ENCODE measurements at regions not wholly inside any gene's neighbourhood (a gene's known extent, or its start where the extent isn't known, plus 50 kb on each side); places are given as distances from the start of the nearest gene placed in this dataset.

GRCh38 chr5:168155585-168155984 lies 135.9 kb upstream of the WWC1 start:
- no peak for DNase-seq

DNA sequence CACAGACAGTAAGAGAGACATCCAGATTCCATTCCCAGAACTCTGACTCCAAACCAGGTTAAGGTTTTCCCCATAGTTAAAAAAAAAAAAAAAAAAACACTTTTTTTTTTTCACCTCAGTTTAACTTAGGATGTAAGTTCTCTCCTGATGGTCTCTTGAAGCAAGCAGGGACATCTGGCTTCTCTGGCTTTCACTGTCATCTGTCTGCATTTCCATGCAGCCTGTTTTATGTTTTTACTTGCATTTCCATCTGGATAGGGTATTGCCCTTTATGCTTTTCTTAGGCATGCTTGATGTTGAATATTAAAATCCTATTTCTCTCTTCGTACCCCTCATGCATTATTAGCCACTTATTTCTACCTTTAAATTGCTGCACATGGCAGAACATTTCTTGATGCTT lies 135.3 kb upstream of the WWC1 start:
- no peak for DNase-seq

- no peak for DNase-seq
These were observed 134.3 kb upstream of the WWC1 start for GRCh38 chr5:168157141-168157540.

DNA sequence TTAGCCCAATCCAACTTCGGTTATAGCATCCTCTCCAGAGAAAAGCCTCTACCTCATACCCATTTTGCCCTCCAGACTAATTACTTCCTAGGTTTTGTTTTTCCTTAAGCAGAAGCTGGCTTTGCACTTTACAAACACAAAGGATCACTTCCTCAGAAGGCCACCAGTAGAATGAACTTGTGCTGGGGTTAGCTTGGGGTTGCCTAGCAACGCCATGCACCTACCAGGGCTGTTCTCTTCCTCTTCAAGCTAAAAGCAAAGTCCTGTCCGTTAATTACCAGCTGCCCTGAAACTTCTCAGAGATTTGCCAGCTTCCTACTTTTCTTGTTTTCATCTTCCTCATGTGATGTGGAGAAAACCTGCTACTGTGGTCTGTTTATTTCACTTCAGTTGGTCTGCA lies 132.0 kb upstream of the WWC1 start:
- DNase-seq = no peak

GRCh38 chr5:168162464-168162863 lies 129.0 kb upstream of the WWC1 start:
- DNase-seq = peak; percentile 26

GRCh38 chr5:168163966-168164365 lies 127.5 kb upstream of the WWC1 start:
- DNase-seq = no peak

- peak; percentile 17 for DNase-seq
These were observed 126.1 kb upstream of the WWC1 start for GRCh38 chr5:168165221-168165914.

- no peak for DNase-seq
These were observed 125.5 kb upstream of the WWC1 start for GRCh38 chr5:168165977-168166376.

GRCh38 chr5:168167338-168167737 lies 124.1 kb upstream of the WWC1 start:
- no peak for DNase-seq

DNA sequence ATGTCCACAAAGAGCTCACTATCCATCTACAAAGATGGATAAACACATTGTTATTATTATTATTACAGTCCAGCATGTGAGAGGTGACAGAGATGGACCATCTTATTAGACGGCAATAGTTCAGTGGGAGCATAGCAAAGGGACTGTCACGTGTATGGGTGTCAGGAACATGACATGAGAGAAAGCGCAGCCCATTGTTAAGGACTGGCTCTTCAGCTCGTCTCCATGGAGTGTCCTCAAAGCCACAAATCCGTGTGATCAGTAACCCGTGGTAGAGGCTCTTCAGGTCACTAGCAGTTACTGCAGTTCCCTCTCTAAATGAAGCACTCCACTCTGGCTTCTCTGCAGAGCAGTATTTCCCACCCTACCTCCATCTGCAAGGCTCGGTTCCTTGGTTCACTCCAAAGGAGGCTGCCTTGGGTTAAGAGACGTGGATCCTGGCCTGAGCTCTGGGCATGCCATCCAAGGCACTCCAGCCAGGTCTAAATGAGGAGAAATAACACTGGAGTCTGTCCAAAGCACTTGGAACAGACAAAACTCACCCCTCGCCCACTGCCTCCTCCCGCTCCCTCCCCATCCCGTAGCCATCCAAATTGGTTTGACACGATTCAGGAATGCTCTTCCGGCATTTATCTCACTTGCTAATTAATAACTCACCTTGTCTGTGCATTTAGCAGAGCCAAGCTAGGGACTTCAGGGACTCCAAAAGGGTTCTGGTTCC lies 122.3 kb upstream of the WWC1 start:
- no peak for DNase-seq

DNA sequence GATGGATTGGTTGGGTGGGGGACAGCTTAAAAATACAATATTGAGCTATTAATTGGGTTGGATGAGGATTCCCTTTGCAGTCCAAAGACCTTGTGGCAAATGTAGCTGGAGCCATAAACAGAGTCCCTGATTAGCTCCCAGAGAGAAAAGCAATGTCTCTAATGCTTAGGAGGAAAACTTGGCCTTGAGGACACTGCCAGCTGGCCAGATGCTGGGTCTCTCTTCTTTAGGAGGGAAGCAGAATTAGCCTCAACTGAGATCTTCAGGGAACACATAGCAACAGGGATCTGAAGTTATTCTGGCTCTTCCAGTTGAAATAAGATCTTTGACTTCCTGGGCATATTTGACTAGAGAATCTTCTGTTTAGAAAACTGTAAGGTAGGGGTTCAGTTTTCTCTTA lies 121.7 kb upstream of the WWC1 start:
- no peak for DNase-seq

DNA sequence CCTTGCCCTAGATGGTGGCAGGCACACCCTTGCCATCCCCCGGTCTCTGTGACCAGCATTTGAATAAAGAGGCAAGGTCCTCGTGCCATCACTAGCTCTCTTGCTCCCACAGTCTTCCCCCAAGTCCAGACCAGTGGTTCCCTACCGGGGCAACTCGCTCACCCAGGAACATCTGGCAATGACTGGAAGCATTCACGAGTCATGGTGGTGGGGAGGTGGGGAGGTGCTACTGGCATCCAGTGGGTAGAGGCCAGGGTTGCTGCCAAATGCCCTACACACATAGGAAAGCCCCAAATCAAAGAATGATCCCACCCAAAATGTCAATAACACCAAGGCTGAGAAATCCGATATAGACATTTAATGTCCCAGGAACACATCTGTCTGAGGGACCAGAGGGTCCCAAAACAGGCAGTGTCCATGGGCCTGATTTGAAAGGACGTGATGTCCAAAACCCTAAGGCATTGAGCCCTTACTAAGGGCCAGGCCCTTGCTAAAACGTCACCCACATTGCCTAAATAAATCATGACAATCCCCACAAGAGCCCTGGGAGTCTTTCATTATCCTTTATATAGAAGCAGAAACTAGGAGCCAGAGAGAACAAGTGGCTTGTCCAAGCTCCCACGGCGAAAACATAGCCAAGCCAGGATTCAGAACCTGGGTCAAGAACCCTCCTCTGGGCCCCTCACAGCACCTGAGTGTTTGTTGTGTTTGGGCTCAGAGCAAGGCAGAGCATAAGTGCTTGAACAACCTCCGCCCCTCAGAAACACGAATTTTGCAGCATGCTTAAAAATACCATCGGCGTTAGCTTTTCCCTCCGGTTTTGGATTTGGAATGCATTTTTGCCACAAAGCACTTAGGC lies 119.3 kb upstream of the WWC1 start:
- DNase-seq = no peak

DNA sequence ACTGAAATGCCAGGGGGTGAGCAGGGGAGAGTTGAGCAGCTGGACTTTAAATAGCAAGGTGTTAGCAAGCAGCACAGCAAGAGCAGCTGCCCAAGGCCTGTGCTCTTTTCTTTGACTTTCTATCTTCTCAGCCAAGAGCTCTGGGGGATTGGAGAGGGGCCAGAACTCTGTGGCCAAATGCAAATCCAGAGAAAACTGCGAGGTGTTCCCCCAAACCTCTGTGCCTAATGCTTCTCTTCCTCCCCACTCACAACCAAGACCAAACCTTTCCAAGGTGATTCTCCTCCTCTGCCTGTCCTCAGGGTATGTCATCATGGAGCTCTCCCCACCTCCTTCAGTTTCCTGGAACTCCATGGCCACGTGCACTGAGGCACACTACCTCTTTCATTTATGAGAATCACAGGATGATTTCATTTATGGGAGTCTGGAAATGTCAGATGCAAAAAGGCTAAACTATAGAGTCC lies 118.7 kb upstream of the WWC1 start:
- peak; percentile 49 for DNase-seq

DNA sequence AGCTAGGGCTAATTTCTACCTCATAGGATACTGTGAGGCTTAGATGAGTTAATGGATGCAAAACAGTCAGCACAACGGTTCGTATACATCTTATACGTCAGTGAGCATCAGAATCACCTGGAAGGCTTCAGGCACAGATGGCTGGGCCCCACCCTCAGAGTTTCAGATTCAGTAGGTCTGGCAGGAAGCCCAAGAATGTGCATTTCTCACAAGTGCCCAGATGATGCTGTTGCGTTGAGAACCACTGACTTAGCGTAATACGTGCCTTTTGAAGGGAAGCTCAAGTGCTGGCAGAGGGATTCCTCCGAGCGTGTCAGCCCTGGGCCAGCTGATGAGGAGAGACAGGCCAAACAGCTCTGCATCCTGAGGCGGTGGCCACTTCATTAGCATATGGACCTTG lies 117.1 kb upstream of the WWC1 start:
- DNase-seq = peak; percentile 72

GRCh38 chr5:168176251-168176650 lies 115.2 kb upstream of the WWC1 start:
- no peak for DNase-seq

DNA sequence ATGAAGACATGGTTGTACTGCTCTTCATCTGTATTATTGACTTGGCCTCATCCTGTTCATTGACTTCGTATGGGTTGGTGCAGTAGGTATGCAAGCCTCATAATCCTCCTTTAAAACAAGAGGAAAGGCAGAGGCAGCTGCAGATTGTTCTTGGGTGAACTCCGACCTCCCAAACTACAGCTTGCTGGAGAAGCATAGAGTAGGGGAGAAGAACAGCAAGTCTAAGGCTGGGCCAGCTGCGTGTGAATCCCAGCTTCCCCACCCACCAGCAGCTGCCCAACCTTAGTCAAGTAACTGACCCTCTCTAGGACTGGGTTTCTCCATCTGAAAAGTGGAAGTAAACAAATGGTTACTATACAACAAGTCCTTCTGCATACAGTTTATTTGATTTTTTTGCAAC lies 114.5 kb upstream of the WWC1 start:
- no peak for DNase-seq

DNA sequence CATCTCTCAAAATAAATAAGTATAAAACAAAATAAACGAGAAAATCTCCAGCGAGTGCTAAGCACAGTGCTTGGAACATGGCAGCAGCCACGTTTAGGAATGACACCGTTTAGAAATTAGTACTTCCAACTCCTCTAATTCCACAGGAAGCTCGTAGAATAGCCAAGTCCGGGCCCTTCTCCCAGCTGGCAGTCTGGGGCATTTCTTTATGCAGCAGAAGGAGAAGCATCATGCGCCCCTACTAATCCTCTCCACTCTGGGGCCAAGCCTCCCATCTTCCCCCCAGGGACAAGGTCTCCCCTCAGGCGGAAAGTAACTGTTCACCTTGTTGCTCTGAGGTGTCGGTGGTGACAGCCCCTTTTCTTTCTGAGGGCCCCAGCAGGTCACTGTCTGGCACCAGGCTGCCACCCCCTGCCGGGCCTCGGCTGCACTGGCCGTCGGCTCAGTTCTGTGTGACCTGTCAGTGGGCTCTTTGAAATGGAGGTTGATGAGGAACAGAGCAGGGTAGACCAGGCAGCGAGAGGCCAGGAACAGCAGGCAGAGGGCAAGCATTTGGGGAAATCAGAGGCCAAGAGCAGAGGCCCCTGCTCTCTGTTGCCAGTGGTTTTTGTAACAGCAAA lies 113.5 kb upstream of the WWC1 start:
- no peak for DNase-seq

DNA sequence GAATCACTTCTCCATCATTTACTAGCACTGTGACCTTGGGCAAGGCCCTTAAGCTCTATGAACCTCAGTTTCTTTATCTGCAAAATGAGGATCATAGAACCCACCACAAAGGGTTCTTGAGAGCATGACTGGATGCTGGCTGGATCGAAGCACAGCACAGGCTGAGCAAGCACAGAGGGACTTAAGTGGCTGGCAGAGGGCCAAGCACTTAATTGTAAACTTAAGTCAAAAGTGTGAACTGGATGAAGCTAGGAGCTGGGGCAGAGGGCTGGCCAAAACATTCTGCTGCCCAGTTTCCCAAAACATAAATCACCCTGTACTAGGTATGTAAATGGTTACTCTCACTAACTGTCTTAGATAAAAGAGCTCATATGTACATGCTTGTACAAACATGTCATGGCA lies 112.3 kb upstream of the WWC1 start:
- DNase-seq = peak; percentile 29

DNA sequence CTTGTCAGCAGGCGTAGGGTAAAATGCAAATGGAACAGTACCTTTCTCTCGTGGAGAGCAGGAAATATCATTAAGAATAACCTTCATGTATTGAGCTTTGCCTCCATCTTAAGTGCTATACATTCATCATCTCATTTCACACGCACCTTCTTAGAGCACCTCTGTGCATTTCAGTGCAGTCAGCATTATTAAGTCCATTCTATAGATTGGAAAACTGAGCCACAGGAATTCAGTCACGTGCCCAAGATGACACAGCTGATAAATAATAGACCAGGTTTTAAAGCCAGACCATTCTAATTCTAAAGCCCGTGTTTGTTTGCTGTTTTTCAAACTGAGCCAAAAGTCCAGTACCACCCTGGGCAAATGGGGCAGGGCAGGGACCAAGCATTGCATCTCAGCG lies 109.2 kb upstream of the WWC1 start:
- DNase-seq = no peak

DNA sequence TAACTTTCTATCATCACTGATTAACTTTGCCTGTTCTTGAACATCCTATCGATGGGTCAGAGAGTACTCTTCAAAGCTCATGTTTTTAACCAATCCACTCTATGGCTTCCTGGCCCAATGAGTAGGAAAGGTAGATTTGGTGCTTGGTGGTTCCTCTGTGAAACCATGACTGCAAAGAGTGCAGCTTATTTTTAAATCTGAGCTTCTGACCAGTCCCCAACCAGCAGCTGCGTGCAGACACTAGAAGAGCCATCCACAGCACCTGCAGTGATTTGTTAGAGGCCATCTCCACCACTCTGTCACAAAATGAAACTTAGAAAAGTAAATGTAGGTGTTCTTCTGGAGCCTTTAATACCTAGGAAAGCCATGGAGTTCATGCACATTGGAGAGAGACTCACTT lies 107.3 kb upstream of the WWC1 start:
- no peak for DNase-seq

GRCh38 chr5:168186289-168187074 lies 105.0 kb upstream of the WWC1 start:
- DNase-seq = peak; percentile 31

GRCh38 chr5:168187614-168188013 lies 103.8 kb upstream of the WWC1 start:
- no peak for DNase-seq
